ENCODE measurements at regions not wholly inside any gene's neighbourhood (a gene's known extent, or its start where the extent isn't known, plus 50 kb on each side); places are given as distances from the start of the nearest gene placed in this dataset. TPM values are rescaled to one million over a fixed set of nuclear protein-coding genes. Genes with fewer than 3 reads are reported as not detected.

- H3K36me3 ChIP-seq, result no peaks in the 10 kb centered on the region
- no peak overlapping the region for H3K9ac ChIP-seq
- no peak overlapping the region for H3K4me3 ChIP-seq
- TF ChIP-seq EZH2 (IDR thresholded peaks at IDR 0.05) (no peak), EZH2phosphoT487 (IDR thresholded peaks at IDR 0.05) (no peak), CTCF (IDR thresholded peaks at IDR 0.05) (no peak)
- no peaks in the 10 kb centered on the region for H3K9me3 ChIP-seq (ENCODE audit: low read depth)
- H3K4me1 ChIP-seq, result no peaks in the 10 kb centered on the region
- Mint-ChIP-seq H3K4me3 (no peak overlapping the region), H3K9me3 (peaks cover 7% of the 10 kb centered on the region), H3K36me3 (no peaks in the 10 kb centered on the region), H3K27ac (no peak overlapping the region), H3K4me1 (no peaks in the 10 kb centered on the region), H3K27me3 (ENCODE audit: insufficient read depth, low read depth) (peaks cover 1% of the 10 kb centered on the region)
- H3K79me2 ChIP-seq (ENCODE audit: low read depth), result no peaks in the 10 kb centered on the region
- no peaks in the 10 kb centered on the region for H3F3A ChIP-seq (ENCODE audit: low read depth)
- H2AFZ ChIP-seq (replicated peaks), result no peak overlapping the region
- no peaks in the 10 kb centered on the region for H4K20me1 ChIP-seq (ENCODE audit: low read depth)
- no peak overlapping the region for H3K4me2 ChIP-seq
- DNase-seq (ENCODE audit: low spot score), result no peak
- no peaks in the 10 kb centered on the region for H3K27me3 ChIP-seq
- H3K27ac ChIP-seq, result no peak overlapping the region
Measured at GRCh38 chr12:128205758-128206157, 61.2 kb upstream of the TMEM132C start.

Small RNA genes in the stretch of these regions (small RNA-seq; reads per million reads assigned to genes)
- gene AC006065.2 (not detected), gene AC073913.2 (not detected), gene HSPE1P20 (not detected), gene RF00019 (not detected), gene RNU1-104P (not detected)
